NB4 (cell line): ENCODE measurements at regions not wholly inside any gene's neighbourhood (a gene's known extent, or its start where the extent isn't known, plus 50 kb on each side); places are given as distances from the start of the nearest gene placed in this dataset.

ENCODE experiments used
- CTCF ChIP-seq: IDR thresholded peaks from one replicate; pipeline ENCODE4 v1.5.1; 2012; ENCODE audit warnings: low read depth, low read length
- MAX ChIP-seq: IDR thresholded peaks from 2 replicates; pipeline ENCODE4 v1.6.1; 2011; ENCODE audit warnings: low read depth, low read length
- POLR2A ChIP-seq: IDR thresholded peaks from 2 replicates; pipeline ENCODE4 v1.6.1; 2011; ENCODE audit warnings: mild to moderate bottlenecking; ENCODE audit not compliant: insufficient read length; ENCODE audit errors: extremely low read depth

- TF ChIP-seq CTCF (no peak), POLR2A (no peak), MAX (no peak)
Observed at GRCh38 chr11:16604794-16605388, 133.6 kb upstream of the C11orf58 start.
